ENCODE measurements at regions not wholly inside any gene's neighbourhood (a gene's known extent, or its start where the extent isn't known, plus 50 kb on each side); places are given as distances from the start of the nearest gene placed in this dataset.

- TF ChIP-seq CTCF (IDR thresholded peaks at IDR 0.05) (no peak), POLR2A (IDR thresholded peaks at IDR 0.05) (no peak)
Measured at GRCh38 chr14:96718407-96718806, 78.8 kb upstream of the VRK1 start.

Measured in body of pancreas (tissue), 4 donors.